GM21367 (cell line): ENCODE measurements at regions not wholly inside any gene's neighbourhood (a gene's known extent, or its start where the extent isn't known, plus 50 kb on each side); places are given as distances from the start of the nearest gene placed in this dataset.

Experiments used
- ATAC-seq: cut with Tn5 transposase; IDR thresholded peaks from one replicate; pipeline ENCODE4 v1.9.1; 2021; ENCODE audit not compliant: unreplicated experiment

- ATAC-seq: no peak
These were observed 144.5 kb downstream of the PHETA1 start for GRCh38 chr12:111224186-111225066.

DNA sequence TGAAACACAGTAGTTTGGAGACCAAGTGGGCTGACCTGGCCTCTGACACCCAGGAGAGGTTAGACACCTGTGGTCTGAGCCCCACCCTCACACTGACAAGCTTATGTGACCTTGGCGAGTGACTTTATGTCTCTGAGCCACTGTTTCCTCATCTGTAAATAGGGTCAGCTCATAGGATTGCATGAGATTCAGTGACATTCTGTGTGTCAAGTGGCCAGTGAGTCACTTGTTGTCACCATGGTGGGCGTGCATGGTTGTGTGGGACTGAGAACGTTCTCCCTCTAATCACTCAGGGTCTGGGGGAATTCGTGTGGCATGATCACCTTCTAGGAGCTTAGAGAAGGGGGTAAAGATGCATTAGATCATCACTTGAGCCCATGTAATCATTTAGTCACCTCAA, 146.4 kb downstream of the PHETA1 start:
- ATAC-seq: no peak

DNA sequence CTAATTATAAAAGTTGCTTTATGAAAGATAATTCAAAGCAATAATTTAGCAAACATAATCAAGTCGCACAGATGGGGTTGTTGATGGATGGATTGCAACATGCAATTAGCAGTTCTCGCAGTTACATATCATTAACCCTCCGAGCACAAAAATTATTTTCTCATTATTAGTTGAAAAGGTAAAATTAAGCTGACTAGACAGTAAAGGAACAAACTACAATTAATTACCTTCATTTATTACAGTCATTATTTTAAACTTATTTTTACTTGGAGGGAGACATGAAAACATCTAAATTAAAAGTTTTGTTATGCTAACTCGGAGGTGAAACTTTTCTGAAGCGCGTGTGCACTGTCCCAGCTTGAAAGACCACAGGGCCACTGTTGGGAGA, 146.9 kb downstream of the PHETA1 start:
- no peak for ATAC-seq

DNA sequence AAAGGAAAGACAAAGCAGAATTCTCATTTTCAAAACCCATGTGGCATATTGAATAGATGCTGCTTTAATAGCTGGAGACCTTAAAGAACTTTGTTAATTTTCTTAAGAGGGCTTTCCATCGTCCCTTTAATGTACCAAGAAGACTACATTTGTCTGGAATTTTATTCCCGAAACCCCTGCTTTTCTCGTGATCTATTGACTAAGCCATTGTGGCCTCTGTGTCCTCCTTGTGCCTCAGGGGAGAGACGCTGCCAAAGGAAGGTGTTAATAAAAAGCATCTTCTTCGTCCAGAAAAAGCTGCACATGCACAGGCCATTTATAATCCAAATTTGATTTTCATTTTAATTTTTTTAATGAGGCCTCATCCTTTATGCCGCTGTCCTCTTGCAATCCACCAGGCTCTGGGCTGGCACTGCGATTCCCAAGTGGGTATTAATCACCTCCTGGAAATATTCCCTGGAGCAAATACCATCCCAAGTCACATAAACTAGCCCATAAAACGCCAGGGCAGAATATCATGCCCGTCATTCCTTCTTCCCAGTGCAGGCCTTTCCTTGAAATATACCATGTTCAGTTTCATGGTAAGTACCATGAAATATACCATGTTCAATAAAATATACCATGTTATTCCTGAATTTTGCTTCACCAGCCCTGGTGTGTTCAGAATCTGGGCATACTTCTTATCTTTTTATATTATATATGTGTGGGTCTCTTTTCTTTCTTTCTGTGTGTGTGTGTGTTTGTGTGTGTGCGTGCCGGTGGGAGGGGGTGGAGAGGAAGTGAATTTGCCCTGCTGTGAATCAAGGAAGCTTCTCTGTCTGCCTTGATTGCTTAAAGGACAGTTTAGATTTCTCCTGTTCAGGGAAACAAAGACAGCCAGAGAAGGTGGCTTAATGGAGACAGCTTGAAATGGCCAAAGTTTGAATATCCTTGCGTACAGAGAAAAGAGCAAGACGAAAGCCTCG, 147.6 kb downstream of the PHETA1 start:
- ATAC-seq: no peak

GRCh38 chr12:111220363-111220762, 148.5 kb downstream of the PHETA1 start:
- no peak for ATAC-seq

DNA sequence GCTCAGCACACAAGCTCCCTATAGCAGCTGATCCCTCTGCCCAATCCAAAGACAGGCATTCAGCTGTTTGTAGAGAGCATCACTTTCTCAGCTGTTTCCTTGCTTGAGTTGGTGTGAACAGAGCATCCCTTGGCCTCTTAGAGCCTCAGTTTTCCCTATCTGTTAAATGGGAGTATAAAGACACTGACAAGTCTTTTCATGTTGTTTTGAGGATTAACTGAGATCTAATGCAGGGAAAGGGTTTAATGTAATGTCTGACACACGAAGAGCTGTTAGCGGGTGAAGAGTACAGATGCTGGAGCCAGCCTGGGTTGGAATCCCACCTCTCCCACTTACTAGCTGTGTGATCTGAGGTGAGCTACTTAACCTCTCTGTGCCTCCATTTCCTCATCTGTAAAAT, 149.5 kb downstream of the PHETA1 start:
- ATAC-seq: no peak

GRCh38 chr12:111218499-111218898, 150.4 kb downstream of the PHETA1 start:
- ATAC-seq: no peak

DNA sequence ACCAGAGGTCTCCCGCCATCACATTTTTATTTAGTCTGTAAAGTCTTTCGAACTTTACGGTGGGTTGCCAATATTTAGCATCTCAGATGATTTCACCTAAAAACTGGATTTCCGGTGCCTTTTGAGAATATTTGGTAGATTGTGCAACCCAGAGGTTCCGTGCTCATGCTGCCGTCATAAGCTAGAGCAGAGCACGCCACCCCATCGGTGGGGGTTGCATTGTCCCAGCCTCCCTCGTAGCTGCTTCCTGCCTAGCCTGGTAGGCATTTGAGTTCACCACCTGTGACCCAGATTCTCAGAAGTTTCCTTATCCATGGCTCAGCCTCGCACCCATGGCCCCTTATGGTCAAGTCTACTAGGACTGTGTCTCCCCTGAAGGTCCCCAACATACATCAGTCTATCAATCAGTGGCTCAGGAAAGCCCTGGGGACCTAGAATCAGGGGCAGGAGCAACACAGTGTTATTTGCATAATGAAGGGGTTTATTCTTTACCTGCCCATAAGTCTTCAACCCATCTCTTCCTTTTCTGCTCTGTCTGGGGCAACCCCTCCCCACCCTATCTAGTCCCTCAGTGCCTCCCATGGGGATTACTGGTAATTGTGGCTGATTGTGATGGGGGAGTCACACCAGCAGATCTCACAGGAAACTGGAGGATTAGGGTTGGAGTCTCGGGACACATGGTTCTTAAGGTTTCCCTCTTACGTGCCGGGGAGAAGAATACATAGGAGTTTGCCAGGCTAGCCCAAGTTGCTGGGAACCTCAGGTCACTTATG, 152.3 kb downstream of the PHETA1 start:
- no peak for ATAC-seq

DNA sequence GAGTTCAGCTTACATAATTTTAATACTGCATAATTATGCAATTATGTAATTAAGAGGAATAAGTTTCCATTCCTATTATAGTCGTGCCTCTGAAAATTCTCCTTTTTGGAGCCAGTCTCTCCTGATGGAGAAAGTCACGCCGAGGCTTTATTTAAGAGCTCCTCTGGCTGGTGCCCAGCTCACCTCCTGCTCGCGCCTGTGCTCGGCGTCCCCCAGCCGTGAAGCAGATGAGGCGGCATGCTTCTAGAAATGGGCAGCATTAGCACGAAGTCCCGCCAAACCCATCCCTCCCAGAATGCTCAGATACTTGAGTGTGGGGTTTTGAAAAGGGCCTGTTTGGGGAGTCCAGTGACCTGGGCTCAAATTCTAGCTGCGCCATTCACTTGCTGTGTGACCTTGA, 153.0 kb downstream of the PHETA1 start:
- no peak for ATAC-seq

GRCh38 chr12:111214401-111214800, 154.5 kb downstream of the PHETA1 start:
- no peak for ATAC-seq

GRCh38 chr12:111213561-111213960, 155.3 kb downstream of the PHETA1 start:
- ATAC-seq: no peak

GRCh38 chr12:111212814-111213456, 156.0 kb downstream of the PHETA1 start:
- no peak for ATAC-seq

DNA sequence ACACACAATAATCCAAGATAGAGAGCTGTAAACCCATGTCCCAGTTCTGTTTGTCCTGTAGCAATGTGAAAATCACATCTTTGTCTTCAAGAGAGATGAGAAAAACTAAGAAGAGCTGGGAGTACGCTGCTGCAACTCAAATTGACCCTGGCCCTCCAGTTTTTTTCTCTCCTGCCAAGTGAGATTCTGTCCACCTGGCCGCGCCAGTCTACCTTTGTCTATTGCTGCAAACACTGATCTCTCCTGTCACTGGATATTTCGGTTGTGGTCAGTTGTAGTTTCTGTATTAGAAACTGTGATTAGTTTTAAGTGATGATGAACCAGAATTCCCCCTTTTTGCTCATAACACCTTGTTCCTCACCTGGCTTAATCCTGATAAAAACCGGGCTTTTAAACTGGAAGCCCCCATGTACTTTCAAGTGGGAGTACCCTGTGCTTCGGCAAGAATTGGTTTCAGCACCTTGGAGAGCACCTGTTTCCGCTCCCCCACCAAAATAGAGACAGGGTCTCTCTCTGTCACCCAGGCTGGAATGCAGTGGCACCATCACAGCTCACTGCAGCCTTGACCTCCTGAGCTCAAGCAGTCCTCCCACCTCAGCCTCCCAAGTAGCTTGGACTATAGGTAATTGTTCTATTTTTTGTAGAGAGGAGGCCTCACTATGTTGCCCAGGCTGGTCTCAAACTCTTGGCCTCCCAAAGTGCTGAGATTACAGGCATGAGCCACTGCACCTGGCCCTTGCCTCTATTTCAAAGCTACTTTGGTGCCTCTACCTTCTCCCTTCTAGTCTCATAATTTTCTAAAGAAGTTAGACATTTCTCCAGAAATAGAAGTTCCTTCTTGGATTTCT, 156.8 kb downstream of the PHETA1 start:
- ATAC-seq: no peak

DNA sequence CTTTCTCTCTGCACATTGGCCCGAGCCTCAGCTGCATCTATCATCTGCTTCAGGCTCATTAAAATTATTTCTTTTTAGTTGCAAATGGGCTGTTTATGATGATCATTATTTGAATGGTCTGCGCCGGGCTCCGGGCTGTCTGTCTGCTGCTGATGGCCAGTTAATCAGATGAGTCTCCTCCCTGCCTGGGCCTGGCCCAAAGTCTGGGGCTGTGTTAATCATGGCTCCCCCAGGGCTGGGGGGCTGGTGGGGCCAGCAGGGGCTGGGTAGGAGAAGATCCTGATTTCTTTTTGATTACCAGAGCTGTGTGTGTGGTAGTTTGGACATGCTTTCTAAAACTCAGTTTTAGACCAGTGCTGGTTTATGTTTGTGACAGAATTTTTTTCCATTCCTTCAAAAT, 159.1 kb downstream of the PHETA1 start:
- no peak for ATAC-seq

DNA sequence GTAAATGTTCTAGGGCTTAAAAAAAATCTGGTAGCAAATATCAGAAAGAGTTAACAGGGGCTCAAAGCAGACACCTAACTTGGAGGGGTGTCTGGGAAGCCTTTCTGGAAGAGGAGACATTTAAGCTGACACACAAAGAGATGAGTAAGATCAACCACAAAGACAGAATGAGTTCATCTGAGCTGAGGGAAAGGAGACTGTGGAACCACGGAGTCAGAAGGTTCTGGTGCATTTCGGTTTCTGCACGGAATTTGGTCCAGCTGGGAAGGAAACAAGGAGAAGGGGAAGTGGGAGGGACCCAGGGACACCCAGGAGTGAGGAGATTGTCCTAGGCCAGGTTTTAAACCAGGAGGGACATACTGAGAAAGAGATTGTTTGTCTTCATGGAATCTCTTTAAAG, 161.1 kb downstream of the PHETA1 start:
- ATAC-seq: no peak

- no peak for ATAC-seq
These were observed 164.1 kb downstream of the PHETA1 start for GRCh38 chr12:111204788-111205241.

GRCh38 chr12:111203969-111204368, 164.9 kb downstream of the PHETA1 start:
- ATAC-seq: no peak

DNA sequence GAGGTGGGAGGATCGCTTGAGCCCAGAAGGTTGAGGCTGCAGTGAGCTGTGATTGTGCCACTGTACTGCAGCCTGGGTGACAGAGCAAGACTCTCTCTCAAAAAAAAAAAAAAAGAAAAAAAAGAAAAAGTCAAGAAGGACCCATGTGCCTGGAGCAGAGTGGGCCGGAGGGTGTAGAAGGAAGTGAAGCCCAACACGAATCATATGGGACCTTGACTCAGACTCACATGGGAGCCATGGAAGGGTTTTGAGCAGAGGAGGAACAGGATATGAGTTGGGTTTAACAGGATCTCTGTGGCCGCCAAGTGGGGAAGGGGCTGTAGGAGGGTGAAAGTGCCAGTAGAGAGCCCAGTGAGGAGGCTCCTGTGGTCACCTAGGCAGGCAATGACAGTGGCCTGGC, 165.4 kb downstream of the PHETA1 start:
- no peak for ATAC-seq

- no peak for ATAC-seq
These were observed 166.5 kb downstream of the PHETA1 start for GRCh38 chr12:111202237-111202915.
